ENCODE measurements at regions not wholly inside any gene's neighbourhood (a gene's known extent, or its start where the extent isn't known, plus 50 kb on each side); places are given as distances from the start of the nearest gene placed in this dataset.
"Not testable (repeated sequence)": the region's sequence is repeated elsewhere in the genome, so short reads cannot be mapped to it uniquely, and the experiment has no call there.

- WGBS, 2 donors, result 8 to 12% methylated on average over 2 of the region's 2 CpGs
- H3K9me3 ChIP-seq (ENCODE audit: control insufficient read depth, low read length), result no peaks in the 10 kb centered on the region
- no peak overlapping the region for H3K27ac ChIP-seq (ENCODE audit: low read depth in 1 of 2, low read length in 2 of 2)
- no peaks in the 10 kb centered on the region for H3K36me3 ChIP-seq (ENCODE audit: control insufficient read depth in 1 of 2, insufficient read depth in 2 of 2, low read length in 1 of 2)
- no peaks in the 10 kb centered on the region for H3K4me1 ChIP-seq (ENCODE audit: control insufficient read depth in 1 of 2, insufficient read depth in 2 of 2, low read length in 2 of 2)
- no peaks in the 10 kb centered on the region for H3K27me3 ChIP-seq (ENCODE audit: control insufficient read depth in 1 of 2, insufficient read depth in 2 of 2, low read length in 1 of 2)
- ATAC-seq (ENCODE audit: low FRiP score) (no peak), DNase-seq (no peak)
- intact Hi-C loops (cut with DNase I), result no loop called here
- H3K4me3 ChIP-seq (ENCODE audit: low read length in 2 of 2), result no peak overlapping the region
Measured at GRCh38 chr3:22835041-22835440, 368.1 kb upstream of the UBE2E2 start.

DNA sequence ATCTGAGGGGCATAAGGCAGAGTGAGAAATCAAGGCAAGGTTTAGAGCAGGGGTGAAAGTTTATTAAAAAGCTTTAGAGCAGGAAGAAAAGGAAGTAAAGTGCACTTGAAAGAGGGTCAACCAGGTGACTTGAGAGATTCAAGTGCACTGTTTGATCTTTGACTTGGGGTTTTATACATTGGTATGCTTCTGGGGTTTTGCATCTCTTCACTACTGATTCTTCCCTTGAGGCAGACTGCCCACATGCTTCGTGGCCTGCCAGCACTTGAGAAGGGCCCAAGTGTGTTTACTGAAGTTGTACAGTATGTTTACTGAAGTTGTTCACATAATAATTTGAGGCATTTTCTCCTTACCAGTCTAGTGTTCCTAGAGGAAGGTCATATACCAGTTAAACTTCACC lies 367.0 kb upstream of the UBE2E2 start:
- ATAC-seq (ENCODE audit: low FRiP score) (no peak), DNase-seq (no peak)
- no peaks in the 10 kb centered on the region for H3K36me3 ChIP-seq (ENCODE audit: control insufficient read depth in 1 of 2, insufficient read depth in 2 of 2, low read length in 1 of 2)
- no peaks in the 10 kb centered on the region for H3K27me3 ChIP-seq (ENCODE audit: control insufficient read depth in 1 of 2, insufficient read depth in 2 of 2, low read length in 1 of 2)
- no peak overlapping the region for H3K27ac ChIP-seq (ENCODE audit: low read depth in 1 of 2, low read length in 2 of 2)
- intact Hi-C loops (cut with DNase I), result no loop called here
- no peak overlapping the region for H3K4me3 ChIP-seq (ENCODE audit: low read length in 2 of 2)
- no peaks in the 10 kb centered on the region for H3K9me3 ChIP-seq (ENCODE audit: control insufficient read depth, low read length)
- 41 to 65% methylated on average over 1 of the region's 1 CpG for WGBS, 2 donors
- no peaks in the 10 kb centered on the region for H3K4me1 ChIP-seq (ENCODE audit: control insufficient read depth in 1 of 2, insufficient read depth in 2 of 2, low read length in 2 of 2)

GRCh38 chr3:22843854-22844253 lies 359.3 kb upstream of the UBE2E2 start:
- no peak for ATAC-seq (ENCODE audit: low FRiP score)

GRCh38 chr3:22846566-22846965 lies 356.6 kb upstream of the UBE2E2 start:
- Histone ChIP-seq H3K9me3 (ENCODE audit: control insufficient read depth, low read length) (no peaks in the 10 kb centered on the region), H3K27ac (ENCODE audit: low read depth in 1 of 2, low read length in 2 of 2) (no peak overlapping the region), H3K36me3 (ENCODE audit: control insufficient read depth in 1 of 2, insufficient read depth in 2 of 2, low read length in 1 of 2) (no peaks in the 10 kb centered on the region), H3K4me1 (ENCODE audit: control insufficient read depth in 1 of 2, insufficient read depth in 2 of 2, low read length in 2 of 2) (no peaks in the 10 kb centered on the region), H3K27me3 (ENCODE audit: control insufficient read depth in 1 of 2, insufficient read depth in 2 of 2, low read length in 1 of 2) (no peaks in the 10 kb centered on the region), H3K4me3 (ENCODE audit: low read length in 2 of 2) (no peak overlapping the region)
- ATAC-seq (ENCODE audit: low FRiP score) (no peak), DNase-seq (no peak)
- intact Hi-C loops (cut with DNase I), result no loop called here
- 71 to 93% methylated on average over 5 of the region's 5 CpGs for WGBS, 2 donors

More at GRCh38 chr3:22843854-22844253, 359.3 kb upstream of the UBE2E2 start:
- DNase-seq, result no peak
- intact Hi-C loops (cut with DNase I), result no loop called here
- Histone ChIP-seq H3K27me3 (ENCODE audit: control insufficient read depth in 1 of 2, insufficient read depth in 2 of 2, low read length in 1 of 2) (no peaks in the 10 kb centered on the region), H3K27ac (ENCODE audit: low read depth in 1 of 2, low read length in 2 of 2) (no peak overlapping the region), H3K4me1 (ENCODE audit: control insufficient read depth in 1 of 2, insufficient read depth in 2 of 2, low read length in 2 of 2) (no peaks in the 10 kb centered on the region), H3K36me3 (ENCODE audit: control insufficient read depth in 1 of 2, insufficient read depth in 2 of 2, low read length in 1 of 2) (no peaks in the 10 kb centered on the region), H3K9me3 (ENCODE audit: control insufficient read depth, low read length) (no peaks in the 10 kb centered on the region), H3K4me3 (ENCODE audit: low read length in 2 of 2) (no peak overlapping the region)
- WGBS, 2 donors, result 83 to 88% methylated on average over 3 of the region's 3 CpGs

- intact Hi-C loops (cut with DNase I); H3K27me3 ChIP-seq (ENCODE audit: control insufficient read depth in 1 of 2, insufficient read depth in 2 of 2, low read length in 1 of 2); H3K4me3 ChIP-seq (ENCODE audit: low read length in 2 of 2); H3K4me1 ChIP-seq (ENCODE audit: control insufficient read depth in 1 of 2, insufficient read depth in 2 of 2, low read length in 2 of 2); DNase-seq; H3K27ac ChIP-seq (ENCODE audit: low read depth in 1 of 2, low read length in 2 of 2); H3K36me3 ChIP-seq (ENCODE audit: control insufficient read depth in 1 of 2, insufficient read depth in 2 of 2, low read length in 1 of 2); H3K9me3 ChIP-seq (ENCODE audit: control insufficient read depth, low read length); ATAC-seq (ENCODE audit: low FRiP score): not testable (repeated sequence)
- WGBS, 2 donors, result 94 to 96% methylated on average over 4 of the region's 6 CpGs
Measured at GRCh38 chr3:22849583-22849982, 353.5 kb upstream of the UBE2E2 start.

GRCh38 chr3:22856811-22857210 lies 346.3 kb upstream of the UBE2E2 start:
- no peak for ATAC-seq (ENCODE audit: low FRiP score)
- Histone ChIP-seq H3K4me1 (ENCODE audit: control insufficient read depth in 1 of 2, insufficient read depth in 2 of 2, low read length in 2 of 2) (no peaks in the 10 kb centered on the region), H3K9me3 (ENCODE audit: control insufficient read depth, low read length) (peaks cover 2% of the 10 kb centered on the region), H3K27ac (ENCODE audit: low read depth in 1 of 2, low read length in 2 of 2) (no peak overlapping the region), H3K27me3 (ENCODE audit: control insufficient read depth in 1 of 2, insufficient read depth in 2 of 2, low read length in 1 of 2) (no peaks in the 10 kb centered on the region), H3K4me3 (ENCODE audit: low read length in 2 of 2) (no peak overlapping the region), H3K36me3 (ENCODE audit: control insufficient read depth in 1 of 2, insufficient read depth in 2 of 2, low read length in 1 of 2) (no peaks in the 10 kb centered on the region)
- intact Hi-C loops (cut with DNase I), result no loop called here
- DNase-seq, result no peak
- WGBS, 2 donors, result 90% methylated on average over 3 of the region's 3 CpGs

DNA sequence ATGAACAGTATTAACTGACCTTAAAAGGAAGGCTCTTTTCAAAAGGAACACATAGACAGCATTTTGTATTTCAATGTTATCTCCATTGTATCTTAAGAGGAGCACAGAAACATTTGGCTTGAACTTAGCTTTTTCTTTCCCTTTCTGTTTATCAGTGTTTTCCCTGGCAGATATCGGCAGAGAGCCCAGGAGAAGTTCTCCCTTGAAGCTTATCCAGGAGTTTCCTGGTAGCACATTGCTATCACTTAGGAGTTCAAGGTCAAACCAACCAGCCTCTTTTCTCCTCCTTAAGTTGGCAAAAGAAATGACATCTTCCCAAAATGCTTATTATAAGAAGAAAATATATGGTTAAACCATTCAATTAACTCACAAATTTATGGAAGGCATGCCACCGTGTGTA lies 344.6 kb upstream of the UBE2E2 start:
- Histone ChIP-seq H3K27me3 (ENCODE audit: control insufficient read depth in 1 of 2, insufficient read depth in 2 of 2, low read length in 1 of 2) (no peaks in the 10 kb centered on the region), H3K9me3 (ENCODE audit: control insufficient read depth, low read length) (peaks cover 2% of the 10 kb centered on the region), H3K4me3 (ENCODE audit: low read length in 2 of 2) (no peak overlapping the region), H3K4me1 (ENCODE audit: control insufficient read depth in 1 of 2, insufficient read depth in 2 of 2, low read length in 2 of 2) (no peaks in the 10 kb centered on the region), H3K36me3 (ENCODE audit: control insufficient read depth in 1 of 2, insufficient read depth in 2 of 2, low read length in 1 of 2) (no peaks in the 10 kb centered on the region), H3K27ac (ENCODE audit: low read depth in 1 of 2, low read length in 2 of 2) (no peak overlapping the region)
- DNase-seq (no peak), ATAC-seq (ENCODE audit: low FRiP score) (no peak)
- WGBS, 2 donors, result 36 to 39% methylated on average over 2 of the region's 2 CpGs
- intact Hi-C loops (cut with DNase I), result no loop called here

GRCh38 chr3:22859618-22860017 lies 343.5 kb upstream of the UBE2E2 start:
- H3K4me3 ChIP-seq (ENCODE audit: low read length in 2 of 2), result no peak overlapping the region
- no peaks in the 10 kb centered on the region for H3K4me1 ChIP-seq (ENCODE audit: control insufficient read depth in 1 of 2, insufficient read depth in 2 of 2, low read length in 2 of 2)

GRCh38 chr3:22861426-22861825 lies 341.7 kb upstream of the UBE2E2 start:
- intact Hi-C loops (cut with DNase I), result no loop called here
- H3K27ac ChIP-seq (ENCODE audit: low read depth in 1 of 2, low read length in 2 of 2), result no peak overlapping the region
- H3K4me1 ChIP-seq (ENCODE audit: control insufficient read depth in 1 of 2, insufficient read depth in 2 of 2, low read length in 2 of 2), result no peaks in the 10 kb centered on the region
- H3K36me3 ChIP-seq (ENCODE audit: control insufficient read depth in 1 of 2, insufficient read depth in 2 of 2, low read length in 1 of 2), result no peaks in the 10 kb centered on the region
- DNase-seq (no peak), ATAC-seq (ENCODE audit: low FRiP score) (no peak)
- no peaks in the 10 kb centered on the region for H3K27me3 ChIP-seq (ENCODE audit: control insufficient read depth in 1 of 2, insufficient read depth in 2 of 2, low read length in 1 of 2)
- H3K4me3 ChIP-seq (ENCODE audit: low read length in 2 of 2), result no peak overlapping the region
- no peaks in the 10 kb centered on the region for H3K9me3 ChIP-seq (ENCODE audit: control insufficient read depth, low read length)
- WGBS, 2 donors, result 94 to 95% methylated on average over 3 of the region's 3 CpGs

More at GRCh38 chr3:22859618-22860017, 343.5 kb upstream of the UBE2E2 start:
- H3K27ac ChIP-seq (ENCODE audit: low read depth in 1 of 2, low read length in 2 of 2), result no peak overlapping the region
- no peak for ATAC-seq (ENCODE audit: low FRiP score)
- H3K27me3 ChIP-seq (ENCODE audit: control insufficient read depth in 1 of 2, insufficient read depth in 2 of 2, low read length in 1 of 2), result no peaks in the 10 kb centered on the region
- intact Hi-C loops (cut with DNase I), result no loop called here
- DNase-seq, result no peak
- H3K36me3 ChIP-seq (ENCODE audit: control insufficient read depth in 1 of 2, insufficient read depth in 2 of 2, low read length in 1 of 2), result no peaks in the 10 kb centered on the region
- no peaks in the 10 kb centered on the region for H3K9me3 ChIP-seq (ENCODE audit: control insufficient read depth, low read length)

Measured in aorta (tissue), 5 donors.